Activated naive CD4-positive, alpha-beta T cell treated with anti-CD3 and anti-CD28 coated beads for 36 hours (primary cell): ENCODE measurements at regions not wholly inside any gene's neighbourhood (a gene's known extent, or its start where the extent isn't known, plus 50 kb on each side); places are given as distances from the start of the nearest gene placed in this dataset.
"Not testable (repeated sequence)": the region's sequence is repeated elsewhere in the genome, so short reads cannot be mapped to it uniquely, and the experiment has no call there.

Experiments
- CTCF ChIA-PET: fragments of 350-600 bp; sonication (Branson Sonifier 250); formaldehyde crosslinking; loops from one replicate; lab custom pipeline; 2021; ENCODE audit warnings: antibody characterized with exemption; lab: Charles Lee
- DNase-seq: peaks from one replicate; pipeline ENCODE4 v3.0.0-alpha.2; 2020
- H3K27ac Mint-ChIP-seq: one replicate; pipeline ENCODE4 v1.8.0; 2021; ENCODE audit warnings: mild to moderate bottlenecking, mixed read lengths
- H3K27me3 Mint-ChIP-seq: one replicate; pipeline ENCODE4 v1.8.0; 2021; ENCODE audit warnings: low read depth, mixed read lengths
- H3K36me3 Mint-ChIP-seq: one replicate; pipeline ENCODE4 v1.8.0; 2021; ENCODE audit warnings: low read depth, mixed read lengths
- H3K4me1 Mint-ChIP-seq: one replicate; pipeline ENCODE4 v1.8.0; 2021; ENCODE audit warnings: low read depth, mixed read lengths
- H3K4me3 Mint-ChIP-seq: one replicate; pipeline ENCODE4 v1.8.0; 2021; ENCODE audit warnings: mild to moderate bottlenecking, moderate library complexity, mixed read lengths
- H3K9me3 Mint-ChIP-seq: one replicate; pipeline ENCODE4 v1.8.0; 2021; ENCODE audit warnings: mixed read lengths
- intact Hi-C: fragments of 100-400 bp; cut with micrococcal nuclease; formaldehyde crosslinking; loops from one replicate; pipeline ENCODE4 v1.15.1; 2023

- Mint-ChIP-seq H3K4me1 (no peaks in the 10 kb centered on the region), H3K27ac (no peak overlapping the region), H3K36me3 (no peaks in the 10 kb centered on the region), H3K9me3 (peaks cover 2% of the 10 kb centered on the region), H3K4me3 (no peak overlapping the region), H3K27me3 (no peaks in the 10 kb centered on the region)
- intact Hi-C loops, result no loop called here
- CTCF ChIA-PET, result no interaction called here
- DNase-seq, result no peak
These were observed 430.4 kb upstream of the CHRM3 start for GRCh38 chr1:238955934-238956333.

DNA sequence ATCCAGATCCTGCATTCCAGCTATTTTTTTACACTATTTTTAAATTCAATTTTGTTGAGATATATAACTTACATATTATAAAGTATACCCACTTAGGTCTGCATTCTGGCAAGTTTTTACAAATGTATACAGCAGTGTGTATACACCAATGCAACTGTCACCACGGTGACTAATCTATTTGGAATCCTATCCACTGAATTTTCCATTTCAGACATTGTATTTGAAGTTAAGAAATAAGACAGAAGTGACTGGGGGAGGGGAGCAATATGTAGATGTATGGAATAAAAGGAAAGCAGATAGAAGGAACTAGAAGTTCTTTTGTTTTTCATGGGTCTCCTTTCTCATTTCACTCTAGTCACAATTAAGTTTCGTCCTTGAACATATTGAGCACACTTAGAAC, 431.5 kb upstream of the CHRM3 start:
- no peak overlapping the region for H3K4me3 Mint-ChIP-seq
- no peaks in the 10 kb centered on the region for H3K27me3 Mint-ChIP-seq
- intact Hi-C loops, result no loop called here
- no peaks in the 10 kb centered on the region for H3K4me1 Mint-ChIP-seq
- CTCF ChIA-PET, result no interaction called here
- H3K36me3 Mint-ChIP-seq, result no peaks in the 10 kb centered on the region
- no peak overlapping the region for H3K27ac Mint-ChIP-seq
- DNase-seq, result no peak
- H3K9me3 Mint-ChIP-seq, result peaks cover 2% of the 10 kb centered on the region

DNA sequence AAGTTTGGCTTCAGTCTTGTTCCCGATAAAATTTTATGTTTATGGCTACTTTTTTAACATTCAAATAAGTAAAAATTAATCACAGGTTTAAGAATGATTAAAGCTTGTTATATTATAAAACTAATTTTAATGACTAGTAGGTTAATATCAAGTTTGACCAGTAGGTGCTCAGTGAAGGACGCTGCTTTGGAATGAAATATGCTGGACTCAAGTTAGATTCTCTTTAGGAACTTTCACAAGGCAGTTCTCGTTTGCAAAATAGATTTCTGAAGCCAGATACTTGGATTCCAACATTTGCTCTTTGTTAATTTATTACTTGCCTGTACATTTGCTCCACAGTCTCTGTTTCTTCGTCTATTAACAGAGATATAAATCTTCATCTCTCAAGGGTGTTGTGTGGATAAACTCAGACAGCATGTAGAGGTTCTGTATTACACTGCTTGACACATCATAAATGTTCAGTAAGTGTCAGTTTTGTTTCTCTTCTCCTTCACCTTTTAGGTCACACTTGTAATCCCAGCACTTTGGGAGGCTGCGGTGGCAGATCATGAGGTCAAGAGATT, 432.8 kb upstream of the CHRM3 start:
- H3K36me3 Mint-ChIP-seq, result no peaks in the 10 kb centered on the region
- no peak overlapping the region for H3K27ac Mint-ChIP-seq
- CTCF ChIA-PET, result no interaction called here
- intact Hi-C loops, result no loop called here
- peaks cover 2% of the 10 kb centered on the region for H3K9me3 Mint-ChIP-seq
- H3K4me1 Mint-ChIP-seq, result no peaks in the 10 kb centered on the region
- H3K27me3 Mint-ChIP-seq, result no peaks in the 10 kb centered on the region
- no peak for DNase-seq
- no peak overlapping the region for H3K4me3 Mint-ChIP-seq

- intact Hi-C loops, result loop anchor here (1.0 kb wide), 1 partner anchor 700 kb away; no protein-coding TSS in a partner anchor
- H3K4me3 Mint-ChIP-seq, result no peak overlapping the region
These were observed 434.6 kb upstream of the CHRM3 start for GRCh38 chr1:238951809-238952208.

DNA sequence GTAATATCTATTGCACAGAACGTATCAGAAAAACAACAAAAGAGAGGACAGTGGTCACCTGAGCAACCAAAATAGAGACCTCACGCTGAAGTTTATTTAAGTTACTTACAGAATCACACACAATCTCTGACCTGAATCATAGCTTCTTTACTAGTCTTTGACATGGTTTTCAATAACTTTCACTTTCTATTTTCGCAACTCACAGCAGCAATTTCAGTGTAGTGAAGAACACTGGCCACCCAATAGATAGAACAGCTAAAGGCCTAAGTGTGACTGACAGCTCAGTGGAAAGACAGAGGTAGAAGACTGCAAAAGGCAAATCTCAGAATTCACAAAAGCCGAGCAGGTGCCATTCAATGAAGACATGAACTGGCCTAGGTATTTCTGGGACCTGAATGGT, 435.6 kb upstream of the CHRM3 start:
- DNase-seq, result no peak
- Mint-ChIP-seq H3K4me1 (no peaks in the 10 kb centered on the region), H3K9me3 (no peaks in the 10 kb centered on the region), H3K27me3 (no peaks in the 10 kb centered on the region), H3K27ac (no peak overlapping the region), H3K4me3 (no peak overlapping the region), H3K36me3 (no peaks in the 10 kb centered on the region)
- intact Hi-C loops, result loop anchor here (1.0 kb wide), 1 partner anchor 698 kb away; no protein-coding TSS in a partner anchor
- CTCF ChIA-PET, result interaction anchor here (0.8 to 1.0 kb wide), 2 partner anchors 27 to 947 kb away, joined by 3 read pairs; no protein-coding TSS in a partner anchor

More at GRCh38 chr1:238951809-238952208, 434.6 kb upstream of the CHRM3 start:
- Mint-ChIP-seq H3K27me3 (no peaks in the 10 kb centered on the region), H3K36me3 (no peaks in the 10 kb centered on the region), H3K27ac (no peak overlapping the region), H3K4me1 (no peaks in the 10 kb centered on the region), H3K9me3 (no peaks in the 10 kb centered on the region)
- CTCF ChIA-PET, result no interaction called here
- DNase-seq, result peak; percentile 25

- intact Hi-C loops, result no loop called here
- Mint-ChIP-seq H3K4me1 (no peaks in the 10 kb centered on the region), H3K36me3 (no peaks in the 10 kb centered on the region), H3K27ac (no peak overlapping the region), H3K9me3 (no peaks in the 10 kb centered on the region), H3K4me3 (no peak overlapping the region), H3K27me3 (no peaks in the 10 kb centered on the region)
- DNase-seq, result no peak
- CTCF ChIA-PET, result interaction anchor here (0.8 to 1.0 kb wide), 2 partner anchors 26 to 948 kb away, joined by 3 read pairs; no protein-coding TSS in a partner anchor
These were observed 436.4 kb upstream of the CHRM3 start for GRCh38 chr1:238950017-238950416.

DNA sequence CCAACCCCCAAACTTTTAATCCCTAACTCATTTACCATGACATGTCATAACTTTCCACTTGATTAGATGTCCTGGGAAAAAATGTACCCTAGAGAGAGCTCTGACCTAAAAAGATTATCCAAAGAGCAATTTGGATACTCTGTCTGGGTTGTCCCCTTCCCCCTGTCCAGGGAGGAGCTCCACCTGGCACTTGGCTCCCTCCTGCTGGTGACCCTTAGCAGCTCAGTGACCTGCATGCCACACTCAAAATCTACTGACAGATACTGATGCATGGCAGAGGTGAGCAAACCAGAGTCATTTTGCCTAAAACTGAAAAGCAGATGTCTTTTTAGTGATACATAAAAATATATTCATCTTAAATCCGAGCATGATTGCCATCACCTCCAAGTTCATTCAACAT, 442.3 kb upstream of the CHRM3 start:
- no peak for DNase-seq

DNA sequence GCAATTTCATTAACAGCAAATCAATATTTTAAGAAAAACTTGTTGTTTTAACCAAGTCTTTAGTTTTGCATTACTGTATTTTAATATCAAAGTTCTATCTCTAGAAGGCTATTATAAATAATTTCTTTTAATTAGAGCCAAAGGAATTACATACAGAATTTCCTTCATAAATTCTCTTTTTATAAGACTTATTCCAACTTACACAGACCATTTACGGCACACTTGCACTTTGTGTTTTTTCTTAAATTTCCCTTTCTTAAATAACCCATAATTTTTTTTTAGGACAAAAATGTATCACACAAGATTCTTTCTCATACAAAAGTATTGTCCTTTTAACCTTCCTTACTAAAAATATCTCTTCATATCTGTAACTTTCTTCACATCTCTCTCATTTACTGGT, 458.5 kb upstream of the CHRM3 start:
- CTCF ChIA-PET, result no interaction called here
- Mint-ChIP-seq H3K9me3 (peaks cover 7% of the 10 kb centered on the region), H3K4me3 (no peak overlapping the region), H3K4me1 (no peaks in the 10 kb centered on the region), H3K36me3 (no peaks in the 10 kb centered on the region), H3K27ac (no peak overlapping the region), H3K27me3 (no peaks in the 10 kb centered on the region)
- intact Hi-C loops, result no loop called here
- DNase-seq, result no peak

More for the DNA sequence above, 442.3 kb upstream of the CHRM3 start:
- CTCF ChIA-PET, result no interaction called here
- no peaks in the 10 kb centered on the region for H3K36me3 Mint-ChIP-seq
- intact Hi-C loops, result no loop called here
- no peak overlapping the region for H3K27ac Mint-ChIP-seq
- no peaks in the 10 kb centered on the region for H3K27me3 Mint-ChIP-seq
- H3K4me3 Mint-ChIP-seq, result no peak overlapping the region
- H3K9me3 Mint-ChIP-seq, result peaks cover 6% of the 10 kb centered on the region
- H3K4me1 Mint-ChIP-seq, result no peaks in the 10 kb centered on the region

GRCh38 chr1:238916828-238917227, 469.5 kb upstream of the CHRM3 start:
- no peak overlapping the region for H3K4me3 Mint-ChIP-seq
- H3K9me3 Mint-ChIP-seq, result no peaks in the 10 kb centered on the region
- DNase-seq, result no peak
- no peaks in the 10 kb centered on the region for H3K36me3 Mint-ChIP-seq
- H3K27me3 Mint-ChIP-seq, result no peaks in the 10 kb centered on the region
- intact Hi-C loops, result no loop called here
- no peak overlapping the region for H3K27ac Mint-ChIP-seq
- no peaks in the 10 kb centered on the region for H3K4me1 Mint-ChIP-seq
- CTCF ChIA-PET, result no interaction called here

GRCh38 chr1:238914346-238914745, 472.0 kb upstream of the CHRM3 start:
- Mint-ChIP-seq H3K4me1 (no peaks in the 10 kb centered on the region), H3K27ac (no peak overlapping the region), H3K4me3 (no peak overlapping the region), H3K36me3 (no peaks in the 10 kb centered on the region), H3K9me3 (peaks cover 2% of the 10 kb centered on the region), H3K27me3 (no peaks in the 10 kb centered on the region)
- intact Hi-C loops, result no loop called here
- CTCF ChIA-PET, result no interaction called here
- DNase-seq, result no peak

DNA sequence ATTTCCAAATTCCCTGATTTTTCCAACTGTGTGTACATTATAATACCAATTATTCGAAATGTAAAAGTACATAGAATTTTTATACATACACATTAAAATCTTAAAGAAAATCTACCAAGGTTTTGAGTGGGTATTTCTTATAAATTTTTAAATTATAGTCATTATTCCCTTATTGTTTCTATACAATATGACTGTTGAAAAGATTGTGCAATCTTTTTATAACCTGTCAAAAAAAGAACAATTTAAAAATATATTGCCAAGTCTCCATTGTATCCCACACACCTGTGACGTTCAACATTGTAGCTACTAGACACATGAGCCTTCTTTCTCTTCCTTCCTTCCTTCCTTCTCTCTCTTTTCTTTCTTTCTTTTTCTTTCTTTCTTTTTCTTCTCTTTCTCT, 473.2 kb upstream of the CHRM3 start:
- H3K36me3 Mint-ChIP-seq, result no peaks in the 10 kb centered on the region
- intact Hi-C loops, result no loop called here
- H3K4me3 Mint-ChIP-seq, result no peak overlapping the region
- peaks cover 2% of the 10 kb centered on the region for H3K9me3 Mint-ChIP-seq
- no peaks in the 10 kb centered on the region for H3K27me3 Mint-ChIP-seq
- no peak for DNase-seq
- H3K4me1 Mint-ChIP-seq, result no peaks in the 10 kb centered on the region
- CTCF ChIA-PET, result no interaction called here
- H3K27ac Mint-ChIP-seq, result no peak overlapping the region

DNA sequence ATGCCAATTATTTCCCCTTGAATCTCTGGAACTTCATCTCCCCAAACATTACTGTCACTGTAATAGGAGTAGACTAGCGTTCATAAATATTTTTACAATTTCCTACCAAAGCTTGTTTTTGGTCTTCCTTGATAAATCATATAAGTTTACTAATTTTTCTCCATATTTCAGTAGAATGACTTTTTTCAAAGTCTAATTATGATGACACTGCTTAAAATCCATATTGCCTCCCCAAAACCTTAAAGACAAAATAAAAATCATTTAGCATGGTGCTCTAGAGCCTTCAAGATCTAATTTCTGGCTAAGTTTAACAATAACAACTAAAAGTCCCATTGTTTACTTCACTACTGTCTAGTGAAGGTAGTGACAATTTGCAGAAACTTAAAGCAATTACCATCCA, 474.2 kb upstream of the CHRM3 start:
- intact Hi-C loops, result no loop called here
- H3K4me3 Mint-ChIP-seq, result no peak overlapping the region
- H3K4me1 Mint-ChIP-seq, result no peaks in the 10 kb centered on the region
- no peaks in the 10 kb centered on the region for H3K27me3 Mint-ChIP-seq
- DNase-seq, result no peak
- H3K27ac Mint-ChIP-seq, result no peak overlapping the region
- CTCF ChIA-PET, result no interaction called here
- peaks cover 2% of the 10 kb centered on the region for H3K9me3 Mint-ChIP-seq
- H3K36me3 Mint-ChIP-seq, result no peaks in the 10 kb centered on the region

DNA sequence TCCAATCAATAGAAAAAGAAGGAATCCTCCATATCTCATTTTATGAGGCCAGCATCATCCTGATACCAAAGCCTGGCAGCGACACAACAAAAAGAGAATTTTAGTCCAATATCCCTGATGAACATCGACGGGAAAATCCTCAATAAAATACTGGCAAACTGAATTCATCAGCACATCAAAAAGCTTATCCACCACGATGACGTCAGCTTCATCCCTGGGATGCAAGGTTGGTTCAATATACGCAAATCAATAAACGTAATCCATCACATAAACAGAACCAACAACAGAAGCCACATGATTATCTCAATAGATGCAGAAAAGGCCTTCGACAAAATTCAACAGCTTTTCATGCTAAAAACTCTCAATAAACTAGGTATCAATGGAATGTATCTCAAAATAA, 483.6 kb upstream of the CHRM3 start:
- H3K4me1 Mint-ChIP-seq, H3K27me3 Mint-ChIP-seq, H3K27ac Mint-ChIP-seq, DNase-seq, H3K36me3 Mint-ChIP-seq, H3K4me3 Mint-ChIP-seq, CTCF ChIA-PET, intact Hi-C loops: not testable (repeated sequence)
- H3K9me3 Mint-ChIP-seq, result peaks cover 24% of the 10 kb centered on the region
